AG09309 (cell line): ENCODE measurements at regions not wholly inside any gene's neighbourhood (a gene's known extent, or its start where the extent isn't known, plus 50 kb on each side); places are given as distances from the start of the nearest gene placed in this dataset.

Source experiments
- DNase-seq: peaks from one replicate; pipeline ENCODE4 v3.0.0-alpha.2; 2010; ENCODE audit warnings: low read depth
- H3K4me3 ChIP-seq: 2 replicates; pipeline ENCODE4 v1.5.1; 2011; ENCODE audit warnings: mild to moderate bottlenecking, low read depth, low read length, moderate library complexity; ENCODE audit not compliant: control insufficient read depth
- TF ChIP-seq, protein P1 (sequence below): IDR thresholded peaks from 2 replicates; pipeline ENCODE4 v1.5.1; 2011; ENCODE audit warnings: mild to moderate bottlenecking, low read depth, low read length, inconsistent platforms; ENCODE audit not compliant: insufficient read depth, control insufficient read depth; ENCODE audit errors: missing control alignments

DNA sequence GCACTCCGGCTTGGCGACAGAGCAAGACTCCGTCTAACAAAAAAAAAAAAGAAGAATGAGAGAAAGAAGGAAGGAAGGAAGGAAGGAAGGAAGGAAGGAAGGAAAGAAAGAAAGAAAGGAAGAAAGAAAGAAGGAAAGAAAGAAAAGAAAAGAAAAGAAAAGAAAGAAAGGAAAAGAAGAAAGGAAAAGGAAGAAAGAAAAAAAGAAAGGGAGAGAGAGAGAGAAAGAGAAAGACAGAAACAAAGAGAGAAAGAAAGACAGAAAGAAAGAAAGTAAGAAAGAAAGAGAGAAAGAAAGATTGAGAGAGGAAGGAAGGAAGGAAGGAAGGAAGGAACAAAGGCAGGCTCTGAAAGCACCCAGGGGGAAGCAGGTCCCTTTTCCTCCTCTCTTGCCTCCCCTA is 336.6 kb upstream of the GATB start:
- TF ChIP-seq, protein P1, sequence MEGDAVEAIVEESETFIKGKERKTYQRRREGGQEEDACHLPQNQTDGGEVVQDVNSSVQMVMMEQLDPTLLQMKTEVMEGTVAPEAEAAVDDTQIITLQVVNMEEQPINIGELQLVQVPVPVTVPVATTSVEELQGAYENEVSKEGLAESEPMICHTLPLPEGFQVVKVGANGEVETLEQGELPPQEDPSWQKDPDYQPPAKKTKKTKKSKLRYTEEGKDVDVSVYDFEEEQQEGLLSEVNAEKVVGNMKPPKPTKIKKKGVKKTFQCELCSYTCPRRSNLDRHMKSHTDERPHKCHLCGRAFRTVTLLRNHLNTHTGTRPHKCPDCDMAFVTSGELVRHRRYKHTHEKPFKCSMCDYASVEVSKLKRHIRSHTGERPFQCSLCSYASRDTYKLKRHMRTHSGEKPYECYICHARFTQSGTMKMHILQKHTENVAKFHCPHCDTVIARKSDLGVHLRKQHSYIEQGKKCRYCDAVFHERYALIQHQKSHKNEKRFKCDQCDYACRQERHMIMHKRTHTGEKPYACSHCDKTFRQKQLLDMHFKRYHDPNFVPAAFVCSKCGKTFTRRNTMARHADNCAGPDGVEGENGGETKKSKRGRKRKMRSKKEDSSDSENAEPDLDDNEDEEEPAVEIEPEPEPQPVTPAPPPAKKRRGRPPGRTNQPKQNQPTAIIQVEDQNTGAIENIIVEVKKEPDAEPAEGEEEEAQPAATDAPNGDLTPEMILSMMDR: no peak
- H3K4me3 ChIP-seq: no peak overlapping the region
- no peak for DNase-seq

DNA sequence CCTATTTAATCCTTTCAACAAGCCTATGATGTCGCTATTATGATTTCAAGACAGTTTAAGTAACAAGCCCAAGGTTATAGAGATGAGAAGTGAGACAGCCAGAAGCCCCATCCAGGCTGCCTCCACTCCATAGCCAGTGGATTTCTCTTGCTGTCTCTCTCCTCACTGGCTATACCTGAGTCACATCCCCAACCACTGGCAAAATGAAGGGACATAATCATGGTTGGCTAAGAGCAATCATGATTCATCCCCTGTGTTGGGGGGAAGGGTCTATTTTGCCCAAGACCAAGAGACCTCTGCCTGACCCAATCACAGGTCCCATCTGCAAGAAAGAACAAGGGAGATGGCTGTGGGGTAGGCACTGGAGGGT is 334.9 kb upstream of the GATB start:
- TF ChIP-seq, protein P1: no peak
- H3K4me3 ChIP-seq: no peak overlapping the region
- DNase-seq: no peak

DNA sequence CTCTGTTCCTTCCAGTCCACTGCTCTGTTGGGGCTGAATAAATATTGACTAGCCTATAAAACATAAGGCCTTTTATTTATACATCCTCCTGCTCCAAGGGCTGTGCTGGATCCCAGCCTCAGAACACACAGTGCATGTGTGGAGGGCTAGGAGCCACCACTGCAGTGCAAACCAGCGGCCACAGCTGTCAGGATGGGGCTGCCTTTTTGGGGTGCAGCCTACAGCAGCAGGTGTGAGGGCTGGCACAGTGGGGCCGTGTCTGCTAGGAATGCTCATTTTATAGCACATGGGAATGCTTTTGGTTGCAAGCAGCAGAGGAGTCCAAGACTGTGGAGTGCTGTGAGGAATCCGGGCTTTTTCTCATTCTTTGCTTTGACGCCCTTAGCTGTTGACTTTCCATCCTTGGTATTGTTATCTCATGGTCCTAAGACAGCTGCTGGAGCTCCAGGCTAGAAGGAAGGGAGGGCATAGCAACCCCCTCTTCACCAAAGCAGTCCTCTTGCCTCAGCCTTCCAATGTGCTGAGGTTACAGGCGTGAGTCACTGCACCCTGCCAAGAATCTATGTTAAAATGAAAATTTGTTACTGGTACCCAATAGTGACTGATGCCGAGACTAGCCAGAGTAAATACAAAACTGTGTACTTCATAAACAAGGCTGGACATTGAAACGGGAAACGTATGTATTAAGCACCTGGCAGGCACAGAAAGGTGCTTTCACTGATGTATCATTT is 334.3 kb upstream of the GATB start:
- H3K4me3 ChIP-seq: no peak overlapping the region
- DNase-seq: peak; percentile 57
- TF ChIP-seq, protein P1: no peak

DNA sequence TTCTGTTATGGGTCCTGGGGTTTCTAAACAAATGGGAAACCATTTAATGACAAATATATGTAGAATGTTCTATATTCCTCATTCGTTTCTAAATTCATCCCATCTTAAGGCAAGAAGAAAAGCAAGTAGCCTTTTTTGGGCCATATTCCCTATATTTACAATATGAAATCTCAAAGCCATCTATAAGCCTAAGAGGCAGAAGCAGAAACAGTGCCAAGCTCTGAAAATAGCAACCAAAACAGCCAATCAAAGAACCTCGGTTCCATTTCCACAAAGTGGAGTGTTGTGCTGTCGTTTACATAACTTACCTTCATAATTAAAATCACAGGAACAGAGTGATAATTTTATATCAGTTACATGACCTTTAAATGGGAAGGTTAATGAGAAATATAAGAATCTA is 330.6 kb upstream of the GATB start:
- no peak overlapping the region for H3K4me3 ChIP-seq
- TF ChIP-seq, protein P1: no peak
- no peak for DNase-seq

DNA sequence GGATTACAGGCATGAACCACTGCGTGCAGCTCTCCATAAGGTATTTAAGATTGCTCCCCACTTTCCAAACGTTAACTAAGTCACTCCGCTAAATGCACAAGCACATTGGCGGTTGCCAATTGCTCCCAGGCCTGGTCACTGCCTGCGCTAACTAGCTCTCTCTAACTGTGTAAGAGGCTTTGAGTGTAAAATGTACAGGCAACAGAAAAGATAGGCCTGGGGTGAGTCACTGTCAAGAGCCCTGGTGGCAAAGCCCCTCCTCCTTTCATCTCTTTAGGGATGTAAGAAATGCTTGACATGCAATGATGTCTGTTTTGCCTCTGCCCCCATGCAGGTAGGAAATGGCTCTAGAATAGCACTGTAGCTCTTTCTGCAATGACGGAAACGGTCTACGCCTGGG is 329.7 kb upstream of the GATB start:
- TF ChIP-seq, protein P1: no peak
- no peak for DNase-seq
- H3K4me3 ChIP-seq: no peak overlapping the region

DNA sequence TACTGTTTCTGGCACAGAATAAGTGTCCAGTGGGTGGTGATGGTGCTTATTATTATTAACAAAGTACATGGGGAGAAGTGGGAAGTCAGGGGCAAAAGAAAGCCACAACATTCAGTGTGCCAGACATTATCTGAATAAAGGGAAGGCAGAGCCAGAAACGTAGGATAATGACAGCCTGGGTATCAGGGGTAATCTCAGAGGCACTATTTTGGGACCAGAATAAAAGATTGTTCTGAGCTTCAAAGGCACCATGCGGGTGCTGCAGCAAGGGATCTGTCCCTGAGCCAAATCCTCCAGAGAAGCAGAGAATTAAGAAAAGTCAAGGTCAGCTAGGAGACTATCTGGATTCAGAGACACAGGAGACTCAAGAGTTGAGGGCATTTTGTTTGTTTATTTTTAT is 328.8 kb upstream of the GATB start:
- no peak for DNase-seq
- TF ChIP-seq, protein P1: no peak
- H3K4me3 ChIP-seq: no peak overlapping the region
